PC-9 (cell line): ENCODE measurements at regions not wholly inside any gene's neighbourhood (a gene's known extent, or its start where the extent isn't known, plus 50 kb on each side); places are given as distances from the start of the nearest gene placed in this dataset.

Experiments
- EZH2 ChIP-seq: fragments of 200-600 bp; sonication (generic); IDR thresholded peaks from 2 replicates; pipeline ENCODE4 v1.8.0; 2017; ENCODE audit warnings: antibody characterized with exemption, low read depth
- TF ChIP-seq, protein P1 (sequence below): fragments of 200-600 bp; sonication (generic); conservative IDR thresholded peaks from 2 replicates; pipeline ENCODE4 v1.6.1; 2017; ENCODE audit warnings: mixed run types, antibody characterized with exemption, mild to moderate bottlenecking, moderate library complexity

DNA sequence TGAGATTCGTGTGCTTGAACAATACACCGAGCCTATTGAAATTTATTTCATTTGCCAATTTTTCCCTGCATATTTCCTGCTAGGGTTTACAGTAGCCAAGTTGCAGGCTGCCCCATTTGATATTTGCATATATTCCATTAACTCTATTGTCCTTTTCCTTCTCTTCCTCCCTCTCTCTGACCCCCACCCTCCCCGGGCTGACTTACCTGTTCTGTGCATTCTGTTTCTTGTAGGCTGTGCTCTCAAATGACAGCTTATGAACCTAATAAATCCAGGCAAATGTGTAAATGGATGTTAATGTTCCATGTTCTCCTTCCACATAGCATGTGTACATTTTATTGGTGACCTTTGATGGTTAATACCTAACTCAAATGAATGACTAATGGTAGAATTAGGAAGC is 1169.2 kb upstream of the WWC1 start:
- TF ChIP-seq, protein P1, sequence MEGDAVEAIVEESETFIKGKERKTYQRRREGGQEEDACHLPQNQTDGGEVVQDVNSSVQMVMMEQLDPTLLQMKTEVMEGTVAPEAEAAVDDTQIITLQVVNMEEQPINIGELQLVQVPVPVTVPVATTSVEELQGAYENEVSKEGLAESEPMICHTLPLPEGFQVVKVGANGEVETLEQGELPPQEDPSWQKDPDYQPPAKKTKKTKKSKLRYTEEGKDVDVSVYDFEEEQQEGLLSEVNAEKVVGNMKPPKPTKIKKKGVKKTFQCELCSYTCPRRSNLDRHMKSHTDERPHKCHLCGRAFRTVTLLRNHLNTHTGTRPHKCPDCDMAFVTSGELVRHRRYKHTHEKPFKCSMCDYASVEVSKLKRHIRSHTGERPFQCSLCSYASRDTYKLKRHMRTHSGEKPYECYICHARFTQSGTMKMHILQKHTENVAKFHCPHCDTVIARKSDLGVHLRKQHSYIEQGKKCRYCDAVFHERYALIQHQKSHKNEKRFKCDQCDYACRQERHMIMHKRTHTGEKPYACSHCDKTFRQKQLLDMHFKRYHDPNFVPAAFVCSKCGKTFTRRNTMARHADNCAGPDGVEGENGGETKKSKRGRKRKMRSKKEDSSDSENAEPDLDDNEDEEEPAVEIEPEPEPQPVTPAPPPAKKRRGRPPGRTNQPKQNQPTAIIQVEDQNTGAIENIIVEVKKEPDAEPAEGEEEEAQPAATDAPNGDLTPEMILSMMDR = no peak
- no peak for TF ChIP-seq EZH2
